Nephron (organoid): ENCODE measurements at regions not wholly inside any gene's neighbourhood (a gene's known extent, or its start where the extent isn't known, plus 50 kb on each side); places are given as distances from the start of the nearest gene placed in this dataset.

Experiments used
- H3K27ac Mint-ChIP-seq, 3 experiments: 2 replicates each; pipeline ENCODE4 v1.8.0; 2020; ENCODE audit warnings: mixed read lengths in 3 of 3, mild to moderate bottlenecking in 2 of 3, moderate library complexity in 1 of 3
- H3K27me3 Mint-ChIP-seq: 2 replicates; pipeline ENCODE4 v1.8.0; 2021; ENCODE audit warnings: low read depth, mild to moderate bottlenecking, moderate library complexity, mixed read lengths
- H3K36me3 Mint-ChIP-seq: 2 replicates; pipeline ENCODE4 v1.8.0; 2020; ENCODE audit warnings: low read depth, mixed read lengths
- H3K4me1 Mint-ChIP-seq: 2 replicates; pipeline ENCODE4 v1.8.0; 2020; ENCODE audit warnings: mixed read lengths
- H3K4me3 Mint-ChIP-seq, 3 experiments: 2 replicates each; pipeline ENCODE4 v1.8.0; 2020; ENCODE audit warnings: mild to moderate bottlenecking in 3 of 3, mixed read lengths in 3 of 3, moderate library complexity in 2 of 3
- H3K9me3 Mint-ChIP-seq: 2 replicates; pipeline ENCODE4 v1.8.0; 2020; ENCODE audit warnings: mixed read lengths
- TF ChIP-seq, protein P1 (sequence below), 3 experiments: fragments of 200-600 bp; sonication (generic); IDR thresholded peaks; one replicate each; pipeline ENCODE4 v1.5.0; 2021; ENCODE audit warnings: antibody characterized with exemption in 3 of 3; ENCODE audit not compliant: unreplicated experiment in 3 of 3

DNA sequence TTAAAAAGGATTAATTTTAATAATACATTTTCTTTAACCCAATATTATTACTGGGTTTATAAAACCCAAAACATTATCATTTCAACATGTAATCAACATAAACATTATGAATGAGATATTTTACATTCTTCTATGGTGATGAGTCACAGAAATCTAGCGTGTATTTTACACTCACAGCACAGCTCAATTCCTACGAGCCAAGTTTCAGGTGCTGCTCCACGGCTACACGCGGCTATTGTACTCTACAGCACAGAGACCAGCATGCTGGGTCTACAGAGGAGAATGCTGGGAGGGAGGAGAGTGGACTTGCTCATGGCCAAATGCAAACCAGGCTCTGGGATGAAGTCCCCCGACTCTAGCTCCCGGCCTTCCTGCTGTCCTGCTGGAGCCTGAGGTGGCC lies 72.0 kb upstream of the LMO1 start:
- Mint-ChIP-seq H3K36me3 (no peaks in the 10 kb centered on the region), H3K9me3 (no peaks in the 10 kb centered on the region), H3K4me3 (no peak overlapping the region), H3K4me1 (peaks cover 19% of the 10 kb centered on the region), H3K27me3 (peaks cover 52% of the 10 kb centered on the region), H3K27ac (no peak overlapping the region)
- TF ChIP-seq, protein P1, sequence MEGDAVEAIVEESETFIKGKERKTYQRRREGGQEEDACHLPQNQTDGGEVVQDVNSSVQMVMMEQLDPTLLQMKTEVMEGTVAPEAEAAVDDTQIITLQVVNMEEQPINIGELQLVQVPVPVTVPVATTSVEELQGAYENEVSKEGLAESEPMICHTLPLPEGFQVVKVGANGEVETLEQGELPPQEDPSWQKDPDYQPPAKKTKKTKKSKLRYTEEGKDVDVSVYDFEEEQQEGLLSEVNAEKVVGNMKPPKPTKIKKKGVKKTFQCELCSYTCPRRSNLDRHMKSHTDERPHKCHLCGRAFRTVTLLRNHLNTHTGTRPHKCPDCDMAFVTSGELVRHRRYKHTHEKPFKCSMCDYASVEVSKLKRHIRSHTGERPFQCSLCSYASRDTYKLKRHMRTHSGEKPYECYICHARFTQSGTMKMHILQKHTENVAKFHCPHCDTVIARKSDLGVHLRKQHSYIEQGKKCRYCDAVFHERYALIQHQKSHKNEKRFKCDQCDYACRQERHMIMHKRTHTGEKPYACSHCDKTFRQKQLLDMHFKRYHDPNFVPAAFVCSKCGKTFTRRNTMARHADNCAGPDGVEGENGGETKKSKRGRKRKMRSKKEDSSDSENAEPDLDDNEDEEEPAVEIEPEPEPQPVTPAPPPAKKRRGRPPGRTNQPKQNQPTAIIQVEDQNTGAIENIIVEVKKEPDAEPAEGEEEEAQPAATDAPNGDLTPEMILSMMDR (IDR thresholded peaks at IDR 0.05; ENCODE audit: unreplicated experiment in 3 of 3): no peak

DNA sequence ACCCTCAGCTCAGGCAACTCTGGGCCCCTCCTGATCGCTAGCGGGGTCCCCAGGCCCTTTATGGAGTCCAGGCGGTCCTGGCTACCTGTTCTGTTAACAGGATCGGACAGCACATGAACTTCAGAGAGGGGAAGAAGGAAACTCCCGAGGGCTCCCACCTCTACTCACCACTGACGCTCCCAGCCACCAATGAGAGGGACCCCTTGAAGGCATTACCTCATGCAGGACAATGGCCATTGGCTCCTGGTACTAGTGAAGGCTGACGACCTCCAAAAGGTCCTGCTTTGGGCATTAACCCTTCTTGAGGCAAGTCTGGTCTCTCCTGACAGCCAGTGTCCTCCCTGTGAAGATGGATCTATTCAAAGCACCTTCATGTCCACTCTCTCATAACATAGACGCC lies 71.5 kb upstream of the LMO1 start:
- Mint-ChIP-seq H3K27ac (no peak overlapping the region), H3K9me3 (no peaks in the 10 kb centered on the region), H3K4me3 (no peak overlapping the region), H3K36me3 (no peaks in the 10 kb centered on the region), H3K27me3 (peaks cover 55% of the 10 kb centered on the region), H3K4me1 (peaks cover 24% of the 10 kb centered on the region)
- TF ChIP-seq, protein P1 (IDR thresholded peaks at IDR 0.05; ENCODE audit: unreplicated experiment in 3 of 3): no peak

DNA sequence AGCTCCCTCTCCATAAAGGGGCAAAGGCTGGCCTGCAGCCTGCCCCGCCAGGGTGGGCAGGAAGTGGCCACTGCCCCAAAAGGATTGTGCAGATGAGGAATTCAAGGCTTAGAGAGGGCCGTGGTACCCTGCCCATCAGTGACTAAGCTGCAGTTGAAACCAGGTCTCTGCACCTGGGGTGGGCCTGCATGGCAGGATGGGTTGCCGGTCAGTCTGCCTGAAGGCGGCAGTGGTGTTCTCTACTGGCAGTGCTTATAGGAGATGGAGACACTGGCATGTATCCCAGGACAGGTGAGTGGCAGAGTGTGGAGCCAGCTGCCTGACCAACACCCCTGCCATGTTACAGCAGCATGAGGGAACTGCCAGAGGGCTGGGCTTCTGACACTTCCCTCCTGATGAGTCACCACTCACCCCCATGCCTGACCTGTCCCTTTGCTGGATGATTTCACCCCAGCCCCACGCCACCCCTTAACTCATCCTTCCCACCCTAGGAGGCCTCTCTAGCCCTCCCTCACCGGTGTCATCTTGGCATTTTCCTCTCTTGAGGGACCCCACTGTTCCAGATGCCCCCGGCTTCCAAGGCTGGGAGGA lies 70.2 kb upstream of the LMO1 start:
- H3K27ac Mint-ChIP-seq: no peak overlapping the region
- H3K27me3 Mint-ChIP-seq: peaks cover 55% of the 10 kb centered on the region
- no peaks in the 10 kb centered on the region for H3K9me3 Mint-ChIP-seq
- H3K4me1 Mint-ChIP-seq: peaks cover 27% of the 10 kb centered on the region
- H3K36me3 Mint-ChIP-seq: no peaks in the 10 kb centered on the region
- TF ChIP-seq, protein P1 (IDR thresholded peaks at IDR 0.05; ENCODE audit: unreplicated experiment in 3 of 3): no peak
- H3K4me3 Mint-ChIP-seq: no peak overlapping the region

DNA sequence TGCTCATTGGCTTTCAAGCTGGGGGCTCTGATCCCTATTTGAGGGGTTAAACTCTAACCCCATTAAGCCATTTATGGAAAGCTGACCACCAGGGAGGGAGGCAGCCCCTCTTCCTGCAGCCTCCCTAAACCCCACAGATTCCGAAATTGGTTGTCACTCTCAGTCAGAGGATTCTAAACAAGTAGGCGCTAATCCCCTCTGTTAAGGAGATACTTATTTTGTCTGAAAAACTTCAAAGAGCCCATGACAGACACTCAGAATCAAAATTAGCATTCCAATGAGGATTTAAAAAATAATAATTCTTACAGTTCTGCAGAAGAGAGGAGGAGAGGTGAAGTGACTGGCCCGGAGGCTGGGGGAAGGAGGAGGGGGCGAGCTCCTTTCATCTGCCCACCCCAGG lies 69.7 kb upstream of the LMO1 start:
- H3K4me1 Mint-ChIP-seq: peaks cover 23% of the 10 kb centered on the region
- no peak overlapping the region for H3K27ac Mint-ChIP-seq
- no peaks in the 10 kb centered on the region for H3K36me3 Mint-ChIP-seq

DNA sequence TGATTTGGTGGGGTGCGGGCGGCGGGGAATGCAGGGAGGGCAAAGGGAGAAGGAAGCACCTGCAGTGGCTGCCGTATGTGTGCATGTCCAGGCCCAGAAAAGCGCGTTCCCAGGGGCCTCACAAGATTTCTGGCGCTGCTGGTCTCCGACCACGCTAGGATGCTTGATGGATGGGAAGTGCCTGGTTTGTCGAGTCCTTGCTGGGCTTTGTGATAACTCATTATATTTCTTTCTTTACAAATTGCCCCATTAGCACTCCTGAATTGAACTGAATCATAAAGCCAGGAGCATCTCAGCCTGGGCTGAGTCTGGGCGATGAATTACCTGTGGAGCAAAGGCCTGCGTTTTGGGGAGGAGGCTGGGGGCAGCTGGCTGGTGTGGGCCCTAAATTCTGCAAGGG lies 69.2 kb upstream of the LMO1 start:
- H3K27ac Mint-ChIP-seq: peak overlapping the region in 1 of 3 experiments; percentile 19
- H3K4me1 Mint-ChIP-seq: peaks cover 21% of the 10 kb centered on the region
- H3K4me3 Mint-ChIP-seq: no peak overlapping the region
- peaks cover 55% of the 10 kb centered on the region for H3K27me3 Mint-ChIP-seq
- TF ChIP-seq, protein P1 (IDR thresholded peaks at IDR 0.05; ENCODE audit: unreplicated experiment in 3 of 3): no peak
- H3K9me3 Mint-ChIP-seq: no peaks in the 10 kb centered on the region
- H3K36me3 Mint-ChIP-seq: no peaks in the 10 kb centered on the region

More for the DNA sequence above, 69.7 kb upstream of the LMO1 start:
- H3K27me3 Mint-ChIP-seq: peaks cover 55% of the 10 kb centered on the region
- TF ChIP-seq, protein P1 (IDR thresholded peaks at IDR 0.05; ENCODE audit: unreplicated experiment in 3 of 3): no peak
- H3K9me3 Mint-ChIP-seq: no peaks in the 10 kb centered on the region
- H3K4me3 Mint-ChIP-seq: no peak overlapping the region

DNA sequence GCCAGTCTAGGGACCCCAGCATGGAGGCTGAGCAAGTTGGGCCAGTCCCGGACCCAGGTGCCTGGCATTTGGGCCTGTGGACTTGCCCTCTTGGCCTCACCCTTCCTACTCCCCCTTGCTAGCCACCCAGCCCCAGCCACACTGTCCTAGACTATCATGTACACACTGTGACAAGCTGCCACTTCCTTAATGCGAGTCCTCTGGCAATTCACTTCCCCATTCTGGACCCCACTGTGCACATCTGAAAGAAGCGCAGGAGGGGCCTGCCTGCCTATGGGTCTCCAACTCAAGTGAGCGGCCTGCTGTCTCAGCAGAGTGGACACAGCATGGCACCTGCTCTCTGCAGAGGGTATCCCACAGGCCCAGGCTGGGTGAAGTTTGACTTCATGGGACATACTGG lies 68.5 kb upstream of the LMO1 start:
- H3K27me3 Mint-ChIP-seq: peaks cover 55% of the 10 kb centered on the region
- TF ChIP-seq, protein P1 (IDR thresholded peaks at IDR 0.05; ENCODE audit: unreplicated experiment in 3 of 3): no peak
- no peak overlapping the region for H3K27ac Mint-ChIP-seq
- no peak overlapping the region for H3K4me3 Mint-ChIP-seq
- H3K9me3 Mint-ChIP-seq: no peaks in the 10 kb centered on the region
- H3K4me1 Mint-ChIP-seq: peaks cover 17% of the 10 kb centered on the region
- no peaks in the 10 kb centered on the region for H3K36me3 Mint-ChIP-seq
